Peyer's patch (tissue), 4 donors: ENCODE measurements at regions not wholly inside any gene's neighbourhood (a gene's known extent, or its start where the extent isn't known, plus 50 kb on each side); places are given as distances from the start of the nearest gene placed in this dataset.

Experiments
- DNase-seq, 3 donors: peaks; one replicate each; pipeline ENCODE4 v3.0.0-alpha.2; 2017 to 2019
- H3K27ac ChIP-seq, 4 donors: fragments of 200-600 bp; sonication (generic); one replicate each; pipeline ENCODE4 v1.5.1; 2016 to 2019
- H3K27me3 ChIP-seq, 2 donors: fragments of 200-600 bp; sonication (generic); one replicate each; pipeline ENCODE4 v1.5.1; 2019
- H3K36me3 ChIP-seq, 3 donors: fragments of 200-600 bp; sonication (generic); one replicate each; pipeline ENCODE4 v1.5.1; 2016 to 2019
- H3K4me1 ChIP-seq, 4 donors: fragments of 200-600 bp; sonication (generic); one replicate each; pipeline ENCODE4 v1.5.1; 2016 to 2019
- H3K4me3 ChIP-seq, 4 donors: fragments of 200-600 bp; sonication (generic); 1 replicate in 3 of 4; 2 replicates in 1 of 4; pipeline ENCODE4 v1.5.1; 2016 to 2019; ENCODE audit warnings: mild to moderate bottlenecking in 1 of 4
- H3K9me3 ChIP-seq, 4 donors: fragments of 200-600 bp; sonication (generic); one replicate each; pipeline ENCODE4 v1.5.1; 2016 to 2019; ENCODE audit warnings: mild to moderate bottlenecking in 1 of 4
- CTCF ChIP-seq, 6 experiments: fragments of 450-650 bp in 4 of 6; fragments of 200-600 bp in 2 of 6; sonication (generic) in 1 of 6; IDR thresholded peaks; one replicate each; pipeline ENCODE4 v1.5.1; 2017 to 2019; ENCODE audit warnings: antibody characterized with exemption in 6 of 6, mild to moderate bottlenecking in 3 of 6, moderate library complexity in 1 of 6
- POLR2A ChIP-seq, 2 donors: fragments of 450-650 bp; IDR thresholded peaks; one replicate each; pipeline ENCODE4 v1.5.1; 2017; ENCODE audit warnings: antibody characterized with exemption in 2 of 2, mild to moderate bottlenecking in 2 of 2, moderate library complexity in 2 of 2

DNA sequence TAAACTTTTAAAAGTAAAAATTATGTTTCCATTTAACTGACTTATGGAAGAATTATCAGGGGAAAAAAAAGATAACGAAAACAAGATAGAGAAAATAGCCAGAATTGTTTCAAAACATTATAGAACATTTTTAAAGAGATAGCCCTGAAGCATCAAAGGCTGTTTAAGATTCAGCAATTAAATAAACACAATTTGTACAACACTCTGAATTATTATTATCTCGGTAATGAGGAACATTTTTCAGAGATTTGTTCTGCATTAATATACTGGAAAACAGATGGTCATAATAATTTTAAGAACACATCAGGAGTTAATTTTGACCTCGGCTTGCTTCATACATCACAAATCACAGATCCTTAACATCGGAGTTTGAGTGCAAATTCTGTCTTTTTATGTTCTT is 643.8 kb downstream of the SORCS1 start:
- H3K9me3 ChIP-seq: no peaks in the 10 kb centered on the region
- H3K4me3 ChIP-seq: no peak overlapping the region
- no peaks in the 10 kb centered on the region for H3K4me1 ChIP-seq
- H3K36me3 ChIP-seq: no peaks in the 10 kb centered on the region
- TF ChIP-seq CTCF (IDR thresholded peaks at IDR 0.05) (no peak), POLR2A (IDR thresholded peaks at IDR 0.05) (no peak)
- H3K27me3 ChIP-seq: no peaks in the 10 kb centered on the region
- H3K27ac ChIP-seq: no peak overlapping the region
- DNase-seq: no peak

GRCh38 chr10:106519376-106520030 is 645.0 kb downstream of the SORCS1 start:
- TF ChIP-seq CTCF (IDR thresholded peaks at IDR 0.05): no peak
- no peak for TF ChIP-seq POLR2A (IDR thresholded peaks at IDR 0.05)
- Histone ChIP-seq H3K4me1 (no peaks in the 10 kb centered on the region), H3K27ac (no peak overlapping the region), H3K9me3 (no peaks in the 10 kb centered on the region), H3K36me3 (no peaks in the 10 kb centered on the region), H3K27me3 (no peaks in the 10 kb centered on the region), H3K4me3 (no peak overlapping the region)
- DNase-seq: no peak

DNA sequence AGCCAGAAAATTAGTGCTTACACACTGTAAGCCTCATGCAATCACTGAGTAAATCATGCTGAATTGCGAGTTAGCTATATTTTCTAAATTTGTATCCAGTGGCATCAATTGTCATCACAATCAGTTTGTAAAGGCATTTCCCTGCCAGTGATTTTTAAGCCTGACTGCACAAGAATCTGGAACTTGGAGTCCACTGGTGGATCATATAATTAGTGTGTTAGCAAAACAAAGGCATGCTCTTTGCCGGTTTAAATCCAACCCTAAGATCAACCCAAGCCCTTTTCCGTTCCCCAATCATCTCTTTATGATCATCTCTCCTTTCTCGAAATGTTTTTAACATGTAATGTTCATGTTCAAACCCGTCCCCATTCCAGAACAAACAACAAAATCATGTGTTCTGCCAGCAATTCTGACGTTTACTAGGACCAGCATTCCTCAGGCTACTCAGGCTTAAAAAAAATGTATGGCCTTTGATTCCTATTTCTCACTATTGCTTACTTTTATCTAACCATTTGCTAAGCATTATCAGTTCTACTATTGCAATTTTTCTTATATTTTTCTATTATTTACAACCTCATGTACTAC is 649.2 kb downstream of the SORCS1 start:
- Histone ChIP-seq H3K4me1 (no peaks in the 10 kb centered on the region), H3K4me3 (no peak overlapping the region)

DNA sequence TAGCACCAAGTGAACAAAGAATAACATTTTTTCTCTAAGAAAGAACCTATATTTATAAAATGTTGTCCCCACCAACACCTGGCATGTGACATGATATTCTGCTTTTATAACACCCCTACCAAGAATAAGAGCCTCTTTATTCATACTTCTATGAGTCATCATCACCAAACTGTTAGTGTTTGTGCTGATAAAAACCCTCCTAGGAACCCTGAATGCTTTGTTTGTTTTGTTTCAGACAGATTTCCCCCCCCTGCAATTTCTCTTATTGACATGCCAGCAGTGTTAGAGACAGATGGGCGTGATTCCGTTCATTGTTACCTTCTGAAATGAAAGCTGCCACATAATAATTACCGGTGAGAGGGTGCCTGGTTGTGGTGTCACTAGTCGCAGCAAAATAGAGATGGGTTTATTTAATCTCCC is 651.1 kb downstream of the SORCS1 start:
- TF ChIP-seq CTCF (IDR thresholded peaks at IDR 0.05) (no peak), POLR2A (IDR thresholded peaks at IDR 0.05) (no peak)
- Histone ChIP-seq H3K27ac (no peak overlapping the region), H3K4me1 (no peaks in the 10 kb centered on the region), H3K4me3 (no peak overlapping the region), H3K27me3 (no peaks in the 10 kb centered on the region), H3K36me3 (no peaks in the 10 kb centered on the region), H3K9me3 (no peaks in the 10 kb centered on the region)
- DNase-seq: no peak

More for the DNA sequence above, 649.2 kb downstream of the SORCS1 start:
- DNase-seq: no peak
- no peaks in the 10 kb centered on the region for H3K36me3 ChIP-seq
- H3K9me3 ChIP-seq: no peaks in the 10 kb centered on the region
- no peak for TF ChIP-seq CTCF (IDR thresholded peaks at IDR 0.05)
- TF ChIP-seq POLR2A (IDR thresholded peaks at IDR 0.05): no peak
- H3K27me3 ChIP-seq: no peaks in the 10 kb centered on the region
- no peak overlapping the region for H3K27ac ChIP-seq

GRCh38 chr10:106511917-106512316 is 652.6 kb downstream of the SORCS1 start:
- no peak for DNase-seq
- no peak overlapping the region for H3K4me3 ChIP-seq
- no peak overlapping the region for H3K27ac ChIP-seq
- H3K36me3 ChIP-seq: no peaks in the 10 kb centered on the region
- no peaks in the 10 kb centered on the region for H3K4me1 ChIP-seq
- TF ChIP-seq CTCF (IDR thresholded peaks at IDR 0.05) (no peak), POLR2A (IDR thresholded peaks at IDR 0.05) (no peak)
- H3K27me3 ChIP-seq: no peaks in the 10 kb centered on the region
- no peaks in the 10 kb centered on the region for H3K9me3 ChIP-seq
